Adrenal gland (tissue), 5 donors: ENCODE measurements at regions not wholly inside any gene's neighbourhood (a gene's known extent, or its start where the extent isn't known, plus 50 kb on each side); places are given as distances from the start of the nearest gene placed in this dataset.

Source experiments
- POLR2A ChIP-seq, 2 donors: fragments of 450-650 bp; IDR thresholded peaks; one replicate each; pipeline ENCODE4 v1.6.1; 2017; ENCODE audit warnings: antibody characterized with exemption in 2 of 2, mild to moderate bottlenecking in 2 of 2, moderate library complexity in 1 of 2
- TF ChIP-seq, protein P1 (sequence below), 6 experiments: fragments of 450-650 bp in 4 of 6; fragments of 200-600 bp in 2 of 6; sonication (generic) in 1 of 6; IDR thresholded peaks; 1 replicate in 5 of 6; 2 replicates in 1 of 6; pipeline versions ENCODE4 v1.5.1 to v1.8.0; 2016 to 2021; ENCODE audit warnings: antibody characterized with exemption in 6 of 6, mild to moderate bottlenecking in 2 of 6, moderate library complexity in 1 of 6
- donor health status: DM: no; HTN: no; CAD: no.

DNA sequence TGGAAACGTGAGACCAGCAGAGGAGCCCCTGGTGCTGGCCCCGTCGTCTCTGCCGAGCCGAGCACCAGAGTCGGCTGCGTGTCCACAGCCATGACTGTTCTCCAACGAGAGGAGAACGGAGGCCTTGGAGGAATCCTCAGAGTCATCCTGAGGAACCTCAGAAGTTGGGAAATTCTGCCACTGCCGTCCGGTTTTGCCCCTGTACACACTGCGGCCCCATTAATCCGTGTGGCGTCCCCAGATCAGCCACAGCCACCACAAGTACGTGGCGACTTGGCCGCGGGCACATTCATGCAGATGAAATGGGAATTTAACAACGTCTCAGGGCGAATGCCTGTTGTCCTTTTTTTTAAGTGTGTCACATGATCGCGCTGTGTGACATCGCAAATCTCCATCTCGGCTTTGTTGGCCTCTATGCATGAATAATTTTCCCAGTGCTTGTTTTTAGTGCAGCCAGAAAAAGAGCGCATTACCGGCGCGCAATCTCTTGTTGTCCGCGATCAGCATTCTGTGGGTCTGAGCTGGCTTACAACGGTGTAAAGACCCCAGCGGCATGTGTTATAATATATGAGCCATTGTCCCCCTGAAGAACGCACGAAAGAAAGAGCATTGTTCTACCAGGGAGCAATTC lies 323.0 kb upstream of the IRX4 start:
- TF ChIP-seq, protein P1, sequence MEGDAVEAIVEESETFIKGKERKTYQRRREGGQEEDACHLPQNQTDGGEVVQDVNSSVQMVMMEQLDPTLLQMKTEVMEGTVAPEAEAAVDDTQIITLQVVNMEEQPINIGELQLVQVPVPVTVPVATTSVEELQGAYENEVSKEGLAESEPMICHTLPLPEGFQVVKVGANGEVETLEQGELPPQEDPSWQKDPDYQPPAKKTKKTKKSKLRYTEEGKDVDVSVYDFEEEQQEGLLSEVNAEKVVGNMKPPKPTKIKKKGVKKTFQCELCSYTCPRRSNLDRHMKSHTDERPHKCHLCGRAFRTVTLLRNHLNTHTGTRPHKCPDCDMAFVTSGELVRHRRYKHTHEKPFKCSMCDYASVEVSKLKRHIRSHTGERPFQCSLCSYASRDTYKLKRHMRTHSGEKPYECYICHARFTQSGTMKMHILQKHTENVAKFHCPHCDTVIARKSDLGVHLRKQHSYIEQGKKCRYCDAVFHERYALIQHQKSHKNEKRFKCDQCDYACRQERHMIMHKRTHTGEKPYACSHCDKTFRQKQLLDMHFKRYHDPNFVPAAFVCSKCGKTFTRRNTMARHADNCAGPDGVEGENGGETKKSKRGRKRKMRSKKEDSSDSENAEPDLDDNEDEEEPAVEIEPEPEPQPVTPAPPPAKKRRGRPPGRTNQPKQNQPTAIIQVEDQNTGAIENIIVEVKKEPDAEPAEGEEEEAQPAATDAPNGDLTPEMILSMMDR (IDR thresholded peaks at IDR 0.05): no peak
- no peak for TF ChIP-seq POLR2A (IDR thresholded peaks at IDR 0.05)
